H1 (cell line): ENCODE measurements at regions not wholly inside any gene's neighbourhood (a gene's known extent, or its start where the extent isn't known, plus 50 kb on each side); places are given as distances from the start of the nearest gene placed in this dataset.

ENCODE experiments used
- CTCF ChIA-PET: fragments of 300-600 bp; sonication (Branson Sonifier 250); formaldehyde crosslinking; loops from one replicate; lab custom pipeline; 2021; ENCODE audit not compliant: partially characterized antibody; lab: Charles Lee
- POLR2A ChIA-PET: fragments of 300-600 bp; sonication (Branson Sonifier 250); formaldehyde crosslinking; loops from one replicate; lab custom pipeline; 2021; ENCODE audit warnings: inconsistent platforms; ENCODE audit not compliant: partially characterized antibody; lab: Charles Lee
- DNase-seq, 2 experiments: peaks; one replicate each; pipeline versions ENCODE4 v3.0.0 to v3.0.0-alpha.2; 2010 to 2022; ENCODE audit warnings: low spot score in 2 of 2, low read depth in 1 of 2, mixed read lengths in 1 of 2
- FAIRE-seq: peaks from 2 replicates; lab custom pipeline; 2011; peaks lifted over from hg19 to GRCh38; lab: Jason Lieb, UNC
- H2AFZ ChIP-seq: 2 replicates; pipeline ENCODE4 v1.8.1; 2012; ENCODE audit warnings: low read length, inconsistent platforms
- H2AK5ac ChIP-seq: 2 replicates; pipeline ENCODE4 v1.6.1; 2013; ENCODE audit warnings: low read depth, low read length
- H2BK120ac ChIP-seq: replicated peaks from 2 replicates; pipeline ENCODE3; 2013; ENCODE audit warnings: low read depth, low read length, inconsistent platforms
- H2BK12ac ChIP-seq: 2 replicates; pipeline ENCODE4 v1.6.1; 2013; ENCODE audit warnings: low read depth, low read length
- H2BK15ac ChIP-seq: 2 replicates; pipeline ENCODE4 v1.6.1; 2013; ENCODE audit warnings: low read length
- H2BK20ac ChIP-seq: 2 replicates; pipeline ENCODE4 v1.6.1; 2013; ENCODE audit warnings: low read length
- H2BK5ac ChIP-seq: 2 replicates; pipeline ENCODE4 v1.6.1; 2013; ENCODE audit warnings: low read depth, low read length
- H3K14ac ChIP-seq: 2 replicates; pipeline ENCODE4 v1.6.1; 2013; ENCODE audit warnings: inconsistent platforms; ENCODE audit not compliant: insufficient read length
- H3K18ac ChIP-seq: 2 replicates; pipeline ENCODE4 v1.6.1; 2013; ENCODE audit warnings: low read length; ENCODE audit errors: extremely low read depth
- H3K23ac ChIP-seq: 2 replicates; pipeline ENCODE4 v1.6.1; 2013; ENCODE audit warnings: inconsistent platforms; ENCODE audit not compliant: insufficient read length
- H3K23me2 ChIP-seq: 2 replicates; pipeline ENCODE4 v1.6.1; 2013; ENCODE audit warnings: low read depth, low read length
- H3K27ac ChIP-seq: 2 replicates; pipeline ENCODE4 v1.6.1; 2011; ENCODE audit warnings: low read depth, low read length, inconsistent platforms
- H3K27me3 ChIP-seq, 4 experiments: replicated peaks in 1 of 4; 1 replicate in 1 of 4; 2 replicates in 3 of 4; pipeline versions ENCODE4 v1.6.1 to v1.8.1; 2011 to 2013; ENCODE audit warnings: low read length in 3 of 4, mild to moderate bottlenecking in 3 of 4, inconsistent platforms in 2 of 4, mixed read lengths in 2 of 4, moderate library complexity in 1 of 4; ENCODE audit not compliant: control insufficient read depth in 3 of 4, insufficient read depth in 3 of 4; ENCODE audit errors: extremely low read depth in 1 of 4
- H3K36me3 ChIP-seq, 4 experiments: 2 replicates each; pipeline versions ENCODE4 v1.6.1 to v1.8.1; 2011 to 2013; ENCODE audit warnings: mild to moderate bottlenecking in 4 of 4, low read length in 3 of 4, moderate library complexity in 2 of 4, control low read depth in 1 of 4, inconsistent platforms in 1 of 4; ENCODE audit not compliant: insufficient read depth in 4 of 4, control insufficient read depth in 2 of 4
- H3K4ac ChIP-seq: replicated peaks from 2 replicates; pipeline ENCODE3; 2013; ENCODE audit warnings: low read length, low read depth, mixed read lengths, inconsistent platforms; ENCODE audit not compliant: insufficient read length
- H3K4me1 ChIP-seq, 4 experiments: replicated peaks in 1 of 4; 1 replicate in 1 of 4; 2 replicates in 3 of 4; pipeline versions ENCODE4 v1.6.1 to v1.8.1; 2011 to 2013; ENCODE audit warnings: low read length in 3 of 4, inconsistent platforms in 2 of 4, mixed read lengths in 1 of 4; ENCODE audit not compliant: insufficient read depth in 4 of 4, control insufficient read depth in 3 of 4
- H3K4me2 ChIP-seq, 2 experiments: 2 replicates each; pipeline versions ENCODE4 v1.6.1 to v1.8.1; 2011 to 2013; ENCODE audit warnings: low read depth in 2 of 2, low read length in 2 of 2, control low read depth in 1 of 2, inconsistent platforms in 1 of 2, mild to moderate bottlenecking in 1 of 2; ENCODE audit not compliant: insufficient read depth in 1 of 2
- H3K4me3 ChIP-seq, 4 experiments: fragments of 200-600, 300-600 bp in 1 of 4; sonication (generic), shearing (Covaris generic), sonication (Bioruptor Twin) in 1 of 4; 2 replicates each; pipeline versions ENCODE4 v1.5.1 to v1.8.1; 2011 to 2016; ENCODE audit warnings: low read length in 4 of 4, low read depth in 3 of 4, control low read depth in 2 of 4, inconsistent platforms in 2 of 4, mild to moderate bottlenecking in 2 of 4, mixed read lengths in 1 of 4, moderate library complexity in 1 of 4; ENCODE audit not compliant: insufficient read depth in 2 of 4; ENCODE audit errors: extremely low read depth in 1 of 4
- H3K56ac ChIP-seq: replicated peaks from 2 replicates; pipeline ENCODE3; 2013; ENCODE audit warnings: low read depth, mild to moderate bottlenecking, mixed read lengths, low read length, inconsistent platforms; ENCODE audit not compliant: insufficient read length
- H3K79me1 ChIP-seq: 2 replicates; pipeline ENCODE4 v1.6.1; 2013; ENCODE audit warnings: low read depth, low read length, control low read depth
- H3K79me2 ChIP-seq, 2 experiments: 2 replicates each; pipeline versions ENCODE4 v1.6.1 to v1.8.1; 2012 to 2013; ENCODE audit warnings: low read length in 2 of 2, mild to moderate bottlenecking in 2 of 2, inconsistent platforms in 1 of 2; ENCODE audit not compliant: insufficient read depth in 2 of 2, control insufficient read depth in 1 of 2
- H3K9ac ChIP-seq, 4 experiments: replicated peaks in 1 of 4; 1 replicate in 1 of 4; 2 replicates in 3 of 4; pipeline versions ENCODE4 v1.6.1 to v1.8.1; 2011 to 2013; ENCODE audit warnings: low read depth in 3 of 4, low read length in 3 of 4, control low read depth in 2 of 4, mild to moderate bottlenecking in 2 of 4, moderate library complexity in 2 of 4, inconsistent platforms in 1 of 4; ENCODE audit errors: extremely low read depth in 1 of 4
- H3K9me3 ChIP-seq, 2 experiments: 2 replicates each; pipeline versions ENCODE4 v1.6.1 to v1.8.1; 2012 to 2013; ENCODE audit warnings: mild to moderate bottlenecking in 2 of 2, moderate library complexity in 2 of 2, control low read depth in 1 of 2, inconsistent platforms in 1 of 2, low read depth in 1 of 2, low read length in 1 of 2, mixed read lengths in 1 of 2; ENCODE audit not compliant: insufficient read depth in 2 of 2
- H4K20me1 ChIP-seq, 2 experiments: replicated peaks in 1 of 2; 2 replicates each; pipeline versions ENCODE3 to v1.8.1; 2011 to 2013; ENCODE audit warnings: inconsistent platforms in 2 of 2, low read length in 2 of 2, mild to moderate bottlenecking in 1 of 2; ENCODE audit not compliant: insufficient read depth in 2 of 2, control insufficient read depth in 1 of 2
- H4K5ac ChIP-seq: 2 replicates; pipeline ENCODE4 v1.6.1; 2013; ENCODE audit warnings: low read length, low read depth, mixed read lengths, inconsistent platforms; ENCODE audit not compliant: insufficient read length
- H4K8ac ChIP-seq: 2 replicates; pipeline ENCODE4 v1.8.0; 2013; ENCODE audit warnings: mild to moderate bottlenecking, moderate library complexity, low read length, inconsistent platforms; ENCODE audit not compliant: insufficient read depth; ENCODE audit errors: extremely low read depth
- H4K91ac ChIP-seq: replicated peaks from 2 replicates; pipeline ENCODE3; 2013; ENCODE audit warnings: low read length, mixed read lengths, inconsistent platforms; ENCODE audit not compliant: insufficient read length
- CHD2 ChIP-seq: IDR thresholded peaks from 2 replicates; pipeline ENCODE4 v1.6.1; 2012; ENCODE audit warnings: low read length, improper control_type of control experiment
- E2F6 ChIP-seq: IDR thresholded peaks from 2 replicates; pipeline ENCODE4 v1.6.1; 2012; ENCODE audit warnings: inconsistent platforms
- EZH2 ChIP-seq: fragments of 200-600 bp; sonication (generic); IDR thresholded peaks from 2 replicates; pipeline ENCODE4 v1.7.1; 2012; ENCODE audit warnings: low read depth, mild to moderate bottlenecking, moderate library complexity, low read length, inconsistent platforms; ENCODE audit not compliant: severe bottlenecking
- FOSL1 ChIP-seq: IDR thresholded peaks from 2 replicates; pipeline ENCODE4 v1.6.1; 2011; ENCODE audit warnings: mild to moderate bottlenecking, low read depth, low read length, moderate library complexity; ENCODE audit not compliant: insufficient read depth
- GABPA ChIP-seq: IDR thresholded peaks from 2 replicates; pipeline ENCODE4 v1.6.1; 2011; ENCODE audit warnings: mild to moderate bottlenecking, low read length, moderate library complexity, borderline replicate concordance; ENCODE audit not compliant: insufficient read depth
- GTF2F1 ChIP-seq: IDR thresholded peaks from 2 replicates; pipeline ENCODE4 v1.6.1; 2012; ENCODE audit warnings: low read depth, low read length, improper control_type of control experiment, borderline replicate concordance
- NANOG ChIP-seq: IDR thresholded peaks from 2 replicates; pipeline ENCODE4 v1.6.1; 2011; ENCODE audit warnings: low read length, low read depth, mild to moderate bottlenecking, inconsistent platforms; ENCODE audit not compliant: insufficient read depth, poor library complexity, severe bottlenecking
- PHF8 ChIP-seq: fragments of 200-600 bp; sonication (generic); conservative IDR thresholded peaks from 2 replicates; pipeline ENCODE4 v1.7.1; 2012; ENCODE audit warnings: low read depth, mild to moderate bottlenecking, inconsistent platforms, low read length, moderate library complexity
- RBBP5 ChIP-seq: IDR thresholded peaks from 2 replicates; pipeline ENCODE4 v1.7.1; 2012; ENCODE audit warnings: low read depth, mild to moderate bottlenecking, inconsistent platforms, low read length, moderate library complexity, borderline replicate concordance
- SP2 ChIP-seq: IDR thresholded peaks from 2 replicates; pipeline ENCODE4 v1.6.1; 2012; ENCODE audit warnings: mild to moderate bottlenecking, low read length, inconsistent platforms
- SUZ12 ChIP-seq: fragments of 200-600 bp; sonication (generic); IDR thresholded peaks from 2 replicates; pipeline ENCODE4 v1.6.1; 2012; ENCODE audit warnings: mild to moderate bottlenecking, inconsistent platforms, low read length, moderate library complexity, mixed read lengths
- TEAD4 ChIP-seq: IDR thresholded peaks from 2 replicates; pipeline ENCODE4 v1.6.1; 2012; ENCODE audit warnings: low read depth, low read length, inconsistent platforms, mixed read lengths
- USF2 ChIP-seq: IDR thresholded peaks from 2 replicates; pipeline ENCODE4 v1.6.1; 2011; ENCODE audit warnings: low read length, improper control_type of control experiment
- WGBS, 2 experiments: shearing (Covaris generic) in 1 of 2; methylation state at CpG; one replicate each; pipeline versions ENCODE4 v1.1.6 to v1.1.7; 2013 to 2015; ENCODE audit warnings: low lambda C conversion rate in 2 of 2, mixed read lengths in 2 of 2, inconsistent platforms in 1 of 2, low coverage in 1 of 2, missing lambda C conversion rate in 1 of 2; ENCODE audit not compliant: insufficient replicate concordance in 2 of 2, insufficient coverage in 1 of 2, insufficient read length in 1 of 2; ENCODE audit errors: extremely low coverage in 1 of 2, missing lambda C conversion rate in 1 of 2; 5-methylcytosine and 5-hydroxymethylcytosine counted together

GRCh38 chr4:27846951-27847350, 986.3 kb downstream of the STIM2 start:
- H2AK5ac ChIP-seq = no peak overlapping the region
- no peaks in the 10 kb centered on the region for H3K79me2 ChIP-seq
- no peak overlapping the region for H4K5ac ChIP-seq
- H3K9me3 ChIP-seq = no peaks in the 10 kb centered on the region
- H4K20me1 ChIP-seq = no peaks in the 10 kb centered on the region
- H4K8ac ChIP-seq = no peak overlapping the region
- no peak overlapping the region for H4K91ac ChIP-seq
- no peak overlapping the region for H3K14ac ChIP-seq
- no peak overlapping the region for H3K9ac ChIP-seq
- DNase-seq (no peak), FAIRE-seq (no peak)
- no peak overlapping the region for H3K4me3 ChIP-seq
- H3K56ac ChIP-seq = no peak overlapping the region
- no peak overlapping the region for H2BK12ac ChIP-seq
- no peak overlapping the region for H3K4ac ChIP-seq
- POLR2A ChIA-PET = no interaction called here
- no peaks in the 10 kb centered on the region for H3K4me1 ChIP-seq
- CTCF ChIA-PET = no interaction called here
- H3K23ac ChIP-seq = no peak overlapping the region
- no peaks in the 10 kb centered on the region for H3K27me3 ChIP-seq
- no peak overlapping the region for H2BK20ac ChIP-seq
- no peak overlapping the region for H3K4me2 ChIP-seq
- no peak overlapping the region for H2BK120ac ChIP-seq
- H2AFZ ChIP-seq = no peak overlapping the region
- H2BK15ac ChIP-seq = no peak overlapping the region
- H3K18ac ChIP-seq = no peak overlapping the region
- no peak overlapping the region for H2BK5ac ChIP-seq
- H3K79me1 ChIP-seq = no peaks in the 10 kb centered on the region
- H3K23me2 ChIP-seq = no peaks in the 10 kb centered on the region
- H3K27ac ChIP-seq = no peak overlapping the region
- no peaks in the 10 kb centered on the region for H3K36me3 ChIP-seq
- 89% methylated on average over 1 of the region's 1 CpG; no CpG with 5 or more reads in 1 of the 2 experiments for WGBS, 2 experiments
- TF ChIP-seq TEAD4 (no peak), GABPA (no peak), PHF8 (no peak), RBBP5 (no peak), FOSL1 (no peak), GTF2F1 (no peak), CHD2 (no peak), EZH2 (no peak), SUZ12 (no peak), NANOG (no peak), E2F6 (no peak), USF2 (no peak), SP2 (no peak)
